Astrocyte of the spinal cord (primary cell): ENCODE measurements at regions not wholly inside any gene's neighbourhood (a gene's known extent, or its start where the extent isn't known, plus 50 kb on each side); places are given as distances from the start of the nearest gene placed in this dataset.

Experiments used
- DNase-seq: peaks from one replicate; pipeline ENCODE4 v3.0.0; 2011; ENCODE audit warnings: low read depth, low spot score
- H3K4me3 ChIP-seq: 2 replicates; pipeline ENCODE4 v1.5.1; 2011; ENCODE audit warnings: low read depth, mild to moderate bottlenecking, low read length, moderate library complexity
- CTCF ChIP-seq: IDR thresholded peaks from 2 replicates; pipeline ENCODE4 v1.5.1; 2012; ENCODE audit warnings: low read depth, mild to moderate bottlenecking, low read length, inconsistent platforms
- in situ Hi-C: cut with HindIII; loops from 2 replicates; pipeline ENCODE4 v1.10.0; 2017; ENCODE audit warnings: low sequenced_read_pairs

GRCh38 chr12:88298761-88299242, 156.7 kb downstream of the TMTC3 start:
- TF ChIP-seq CTCF, result no peak
- DNase-seq, result peak; percentile 88

GRCh38 chr12:88299567-88300101, 157.5 kb downstream of the TMTC3 start:
- no peak for TF ChIP-seq CTCF
- DNase-seq, result peak; percentile 96
- no peak overlapping the region for H3K4me3 ChIP-seq
- in situ Hi-C loops, result no loop called here

More at GRCh38 chr12:88298761-88299242, 156.7 kb downstream of the TMTC3 start:
- H3K4me3 ChIP-seq, result no peak overlapping the region
- in situ Hi-C loops, result no loop called here

- TF ChIP-seq CTCF, result no peak
- no peak overlapping the region for H3K4me3 ChIP-seq
- no peak for DNase-seq
- in situ Hi-C loops, result no loop called here
These were observed 158.8 kb downstream of the TMTC3 start for GRCh38 chr12:88300931-88301330.

GRCh38 chr12:88303335-88303734, 161.2 kb downstream of the TMTC3 start:
- in situ Hi-C loops, result no loop called here
- no peak for TF ChIP-seq CTCF
- H3K4me3 ChIP-seq, result no peak overlapping the region
- no peak for DNase-seq

GRCh38 chr12:88305254-88305890, 163.3 kb downstream of the TMTC3 start:
- DNase-seq, result no peak
- no peak for TF ChIP-seq CTCF
- H3K4me3 ChIP-seq, result no peak overlapping the region
- in situ Hi-C loops, result no loop called here

GRCh38 chr12:88306471-88307069, 164.5 kb downstream of the TMTC3 start:
- no peak for TF ChIP-seq CTCF
- in situ Hi-C loops, result no loop called here

More at GRCh38 chr12:88306471-88307069, 164.5 kb downstream of the TMTC3 start:
- no peak overlapping the region for H3K4me3 ChIP-seq
- no peak for DNase-seq
